ENCODE measurements at regions not wholly inside any gene's neighbourhood (a gene's known extent, or its start where the extent isn't known, plus 50 kb on each side); places are given as distances from the start of the nearest gene placed in this dataset.

DNA sequence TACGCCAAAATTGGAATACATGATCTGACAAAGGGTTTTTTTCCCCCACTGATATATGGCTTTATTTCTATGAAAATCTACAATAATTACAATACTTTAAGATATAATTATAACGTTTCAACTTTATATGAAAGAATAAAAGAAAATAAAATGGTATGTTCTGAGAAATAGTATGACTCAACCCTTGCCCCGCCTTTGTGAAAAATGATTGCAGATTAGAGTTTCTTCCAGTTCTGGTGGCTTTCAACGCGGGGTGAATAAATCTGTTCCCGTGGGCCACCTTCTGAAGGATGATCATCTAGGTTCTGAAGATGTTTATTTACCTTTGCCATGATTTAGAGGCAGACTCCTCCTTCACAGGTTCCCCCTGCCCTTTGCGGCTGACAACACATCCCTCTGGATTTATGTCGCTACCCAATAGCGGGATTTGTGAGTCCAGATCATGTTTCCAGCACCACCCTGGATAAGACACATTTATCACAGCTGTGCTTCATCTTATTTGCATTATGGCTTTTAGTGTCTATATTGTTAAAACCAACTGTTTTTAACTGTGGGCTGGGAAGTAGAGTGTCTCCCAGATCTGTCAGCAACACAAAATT is 607.0 kb upstream of the KIRREL3 start:
- DNase-seq (ENCODE audit: low spot score) = no peak

DNA sequence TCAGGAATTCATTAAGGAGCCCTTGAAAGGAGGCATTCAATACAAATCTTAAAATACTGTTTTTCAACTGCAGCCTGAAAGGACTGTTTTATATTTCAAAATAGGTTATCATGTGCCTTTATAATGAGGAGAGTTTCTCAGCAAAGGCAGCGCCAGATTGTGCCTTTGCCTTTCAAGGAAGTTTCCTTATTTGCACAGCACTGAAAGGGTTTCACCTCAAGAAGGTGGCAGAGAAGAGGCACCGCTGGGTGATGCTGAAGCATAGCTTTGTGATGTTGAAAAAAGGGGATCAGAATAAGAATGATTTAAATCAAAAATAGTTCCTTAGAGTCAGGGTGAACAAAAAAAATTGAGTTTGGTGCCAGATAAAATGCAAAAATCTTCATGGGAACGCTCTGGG is 601.0 kb upstream of the KIRREL3 start:
- DNase-seq (ENCODE audit: low spot score) = no peak

DNA sequence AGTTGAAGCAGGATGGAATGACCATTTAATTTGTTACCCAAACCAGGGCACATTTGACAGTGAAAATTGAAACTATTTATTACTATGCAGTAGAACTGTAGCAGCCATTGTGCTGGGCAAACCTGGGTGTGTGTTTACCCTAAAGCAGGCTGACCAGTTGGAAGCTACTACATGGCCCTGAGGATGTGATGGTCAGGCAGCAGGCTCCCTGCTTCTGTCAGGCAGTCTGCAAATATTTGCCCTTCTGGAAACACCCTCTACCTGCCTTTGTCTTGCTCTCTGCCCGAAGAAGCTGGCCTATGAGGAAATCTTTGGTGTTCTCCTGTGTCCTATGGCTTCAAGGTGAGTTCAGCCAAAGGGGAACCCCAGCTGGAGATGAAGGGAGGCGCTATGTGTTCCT is 600.1 kb upstream of the KIRREL3 start:
- no peak for DNase-seq (ENCODE audit: low spot score)

DNA sequence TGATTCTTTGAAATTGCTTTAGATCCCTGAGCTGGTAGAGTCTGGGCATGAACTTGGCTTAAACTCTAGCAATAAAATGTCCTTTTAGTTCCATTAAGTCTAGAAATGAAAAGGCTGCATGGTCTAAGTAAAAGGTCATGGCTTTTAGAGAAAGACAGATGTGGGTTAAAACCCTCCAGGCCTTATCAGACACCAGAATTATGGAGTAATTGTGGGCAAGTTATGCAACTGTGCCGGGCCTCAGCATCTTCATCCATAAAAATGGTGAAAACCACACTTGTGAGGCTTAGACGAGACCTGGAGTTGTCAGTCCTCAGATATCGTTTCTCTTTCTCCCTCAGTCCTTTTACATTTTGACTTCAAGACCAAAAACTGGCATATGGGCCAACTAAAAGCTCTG is 597.9 kb upstream of the KIRREL3 start:
- DNase-seq (ENCODE audit: low spot score) = no peak

DNA sequence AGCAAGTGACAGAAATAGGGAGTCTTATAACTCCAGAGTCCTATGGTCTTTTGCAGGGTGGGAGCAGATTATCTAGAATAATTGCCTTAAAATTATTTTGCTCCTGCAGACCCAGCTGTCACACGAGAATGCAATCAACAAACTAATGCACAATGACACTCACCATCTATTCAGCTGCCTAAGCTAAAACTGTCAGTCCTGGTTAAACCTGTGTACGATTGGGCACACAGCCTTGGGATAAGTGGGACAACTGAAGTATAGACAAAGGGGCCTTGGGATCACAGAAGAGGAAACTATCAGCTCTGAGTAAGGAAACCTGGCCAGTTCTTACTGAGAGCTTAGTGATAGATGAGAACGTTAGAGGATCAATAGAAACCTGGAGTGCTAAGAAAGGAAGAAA is 595.9 kb upstream of the KIRREL3 start:
- DNase-seq (ENCODE audit: low spot score) = no peak

DNA sequence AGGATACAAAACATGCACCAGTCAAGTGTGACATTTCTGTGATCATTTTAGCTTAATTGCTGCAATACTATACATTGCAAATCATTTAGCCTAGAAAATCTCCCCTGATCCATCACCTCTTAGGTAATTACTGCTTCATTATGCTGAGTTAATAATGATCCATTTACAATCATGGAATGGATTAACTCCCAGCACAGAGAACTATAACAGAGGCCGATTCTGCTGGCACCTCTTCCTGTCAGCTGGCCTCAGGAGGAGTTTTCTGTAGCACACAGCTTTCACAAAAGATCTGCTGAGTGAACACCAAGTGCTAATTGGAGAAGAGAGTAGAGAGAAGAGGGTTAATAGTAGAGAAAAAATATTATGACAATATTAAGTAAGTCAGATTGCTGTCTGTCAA is 591.8 kb upstream of the KIRREL3 start:
- no peak for DNase-seq (ENCODE audit: low spot score)

DNA sequence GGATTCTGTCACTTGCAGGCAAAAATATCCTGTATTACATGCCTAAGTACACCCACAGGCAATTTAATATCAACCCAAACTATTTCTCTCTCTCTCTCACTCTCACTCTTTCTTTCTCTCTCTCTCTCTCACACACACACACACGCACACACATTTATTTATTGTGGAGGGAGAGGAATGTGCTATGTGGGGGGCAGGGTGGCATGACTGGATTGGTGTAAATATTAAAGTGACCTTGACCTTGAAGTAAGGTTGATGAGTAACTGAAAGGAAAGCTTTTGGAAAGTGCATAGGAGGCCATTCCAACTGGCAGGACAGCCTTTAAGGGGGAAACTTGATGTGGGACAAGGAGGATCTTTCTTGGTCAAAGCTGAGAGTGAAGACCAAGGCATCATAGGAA is 589.7 kb upstream of the KIRREL3 start:
- no peak for DNase-seq (ENCODE audit: low spot score)

DNA sequence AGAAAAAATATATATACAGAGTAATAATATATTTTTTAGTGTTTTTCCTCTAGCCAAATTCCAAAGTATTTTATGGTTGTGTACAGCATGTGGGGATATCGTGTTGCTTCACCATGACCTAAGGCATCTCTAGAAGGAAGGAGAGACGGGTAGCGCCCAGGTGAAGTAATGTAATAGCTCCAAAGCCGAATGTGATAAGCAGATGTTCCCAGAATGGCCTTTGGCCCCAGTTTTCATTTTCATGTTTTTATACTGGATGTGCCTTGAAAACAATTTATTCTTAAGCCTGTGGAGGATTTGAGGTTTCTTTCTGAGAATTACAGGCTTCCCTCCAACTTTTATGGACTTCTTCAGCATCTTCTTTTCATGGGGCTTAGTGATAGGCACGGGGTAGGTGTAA is 587.9 kb upstream of the KIRREL3 start:
- no peak for DNase-seq (ENCODE audit: low spot score)

DNA sequence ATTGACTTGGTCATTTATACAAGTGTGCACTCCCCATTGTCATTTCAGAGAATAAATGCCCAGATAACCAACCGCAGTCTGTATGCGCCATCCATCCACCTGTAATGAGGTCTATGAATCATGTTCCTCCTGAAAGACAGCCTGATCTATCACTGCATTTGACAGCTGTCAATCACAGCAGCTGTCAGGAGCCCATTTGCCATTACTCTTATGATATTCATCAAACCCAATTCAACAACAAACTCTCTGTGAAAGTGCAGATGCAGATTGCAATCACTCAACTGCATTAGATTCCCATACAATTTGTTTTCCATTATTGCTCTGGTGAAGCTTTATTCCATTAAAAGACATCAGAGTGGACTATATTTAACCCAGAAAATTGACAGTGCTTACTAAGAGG is 586.9 kb upstream of the KIRREL3 start:
- no peak for DNase-seq (ENCODE audit: low spot score)

DNA sequence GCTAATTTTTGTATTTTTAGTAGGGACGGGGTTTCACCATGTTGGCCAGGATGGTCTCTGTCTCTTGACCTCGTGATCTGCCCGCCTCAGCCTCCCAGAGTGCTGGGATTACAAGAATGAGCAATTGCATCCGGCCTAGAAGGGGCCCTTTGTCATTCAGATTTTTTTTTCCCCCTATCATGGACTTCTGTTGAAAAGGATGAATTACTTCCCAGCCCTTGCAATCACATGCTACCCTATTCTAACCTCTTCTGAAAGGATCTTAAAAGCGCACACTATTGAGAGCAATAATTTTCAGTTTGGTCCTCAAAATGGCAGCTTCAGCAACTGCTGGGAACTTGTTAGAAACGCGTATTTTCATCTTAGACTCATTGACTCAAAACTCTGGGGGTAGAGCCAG is 575.6 kb upstream of the KIRREL3 start:
- no peak for DNase-seq (ENCODE audit: low spot score)

DNA sequence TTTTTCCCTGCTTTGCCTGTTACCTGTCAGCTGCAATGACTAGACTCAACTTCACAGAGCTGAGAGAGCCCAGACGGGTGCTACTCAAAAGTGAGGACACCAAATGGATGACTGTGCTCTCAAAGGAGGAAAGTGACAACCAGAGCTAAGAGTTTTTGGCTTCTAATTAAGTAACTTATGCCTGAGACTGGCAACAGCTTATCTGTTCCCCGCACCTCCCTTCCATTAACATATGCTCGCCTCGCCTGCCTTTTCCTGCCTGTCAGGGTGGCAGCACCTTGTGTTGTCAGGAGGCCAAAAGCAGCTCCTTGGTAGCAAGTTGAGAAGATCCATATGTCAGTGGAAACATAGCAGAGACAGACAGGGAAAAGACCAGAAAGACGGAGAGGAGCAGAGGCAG is 573.9 kb upstream of the KIRREL3 start:
- no peak for DNase-seq (ENCODE audit: low spot score)

DNA sequence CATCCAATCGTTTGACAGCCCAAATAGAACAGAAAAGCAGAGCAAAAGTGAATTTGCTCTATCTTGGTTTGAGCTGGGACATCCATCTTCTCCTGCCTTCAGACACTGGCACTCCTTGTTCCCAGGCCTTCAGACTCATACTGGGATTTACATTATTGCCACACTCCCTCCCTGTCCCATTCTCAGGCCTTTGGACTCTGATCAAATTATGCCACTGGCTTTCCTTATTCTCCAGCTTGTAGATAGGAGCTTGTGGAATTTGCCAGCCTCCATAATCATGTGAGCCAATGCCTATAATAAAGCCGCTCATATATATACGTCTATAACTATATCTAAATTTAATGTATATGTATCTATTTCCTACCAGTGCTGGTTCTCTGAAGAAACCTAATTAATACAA is 568.3 kb upstream of the KIRREL3 start:
- no peak for DNase-seq (ENCODE audit: low spot score)

DNA sequence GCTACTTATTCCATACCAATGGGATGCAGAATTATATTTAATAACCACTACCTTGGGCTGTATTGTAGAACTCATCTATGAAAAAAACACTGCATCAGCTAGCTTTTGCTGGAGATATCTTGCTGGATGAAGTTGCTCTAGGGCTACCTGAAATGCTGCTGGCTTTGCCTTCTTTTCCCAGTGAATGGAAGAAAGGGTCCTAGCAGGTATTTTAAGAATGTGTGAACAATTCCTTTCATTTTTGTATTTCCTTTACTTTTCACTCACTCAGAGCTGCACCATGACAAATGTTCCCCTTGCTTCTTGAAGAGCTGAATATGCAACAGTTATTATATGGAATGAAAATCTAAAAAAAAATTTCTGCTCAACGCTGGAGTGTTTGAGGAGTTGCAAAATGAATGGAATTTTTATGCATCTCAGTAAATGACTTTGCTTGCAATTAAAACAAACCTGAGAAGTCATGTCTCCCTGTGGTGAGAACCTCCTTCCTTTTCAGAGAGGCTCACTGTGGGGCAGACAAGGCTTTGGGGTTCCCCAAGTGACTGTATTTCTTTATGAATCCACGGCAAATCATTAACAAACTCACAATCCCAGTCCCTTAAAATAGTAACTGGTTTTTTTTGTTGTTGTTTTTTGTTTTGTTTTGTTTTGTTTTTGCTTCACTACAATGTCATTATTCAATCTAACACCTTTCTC is 566.8 kb upstream of the KIRREL3 start:
- no peak for DNase-seq (ENCODE audit: low spot score)

DNA sequence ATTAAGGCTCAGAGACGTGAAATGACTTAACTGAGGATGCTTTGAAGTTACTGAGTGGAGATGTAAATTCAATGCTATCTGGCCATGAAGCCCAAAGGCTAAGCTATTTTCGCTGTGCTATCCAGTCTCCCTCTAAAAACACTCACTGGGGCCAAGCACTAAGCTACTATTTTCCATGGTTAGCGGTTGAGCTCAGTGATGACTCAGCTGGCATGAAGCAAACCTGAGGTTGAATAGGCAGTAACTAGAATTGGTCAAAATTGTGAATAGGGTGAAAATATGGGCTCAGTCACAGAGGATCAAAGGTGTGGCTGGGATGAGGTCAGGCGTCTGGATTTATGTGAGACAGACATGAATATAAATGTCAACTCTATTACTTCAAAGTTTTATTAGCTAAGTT is 564.2 kb upstream of the KIRREL3 start:
- no peak for DNase-seq (ENCODE audit: low spot score)

DNA sequence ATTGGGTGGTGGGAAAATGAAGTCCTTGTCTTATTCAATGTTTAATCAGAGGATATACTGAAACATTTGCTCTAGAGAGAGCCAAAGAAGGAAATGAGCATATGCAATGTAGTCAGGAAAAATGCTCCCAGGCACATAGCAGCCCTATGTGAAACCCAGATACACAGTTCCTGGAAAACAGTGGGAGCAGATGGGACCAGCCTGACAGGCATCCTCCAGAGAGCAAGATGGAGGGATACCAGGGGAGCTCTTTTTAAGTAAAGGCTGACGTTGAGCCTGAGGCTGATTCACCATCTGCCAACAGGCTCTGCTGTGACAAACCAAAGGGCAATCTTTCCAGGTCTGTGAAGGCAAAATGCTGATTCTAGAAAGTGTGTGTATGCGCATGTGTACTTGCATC is 559.4 kb upstream of the KIRREL3 start:
- no peak for DNase-seq (ENCODE audit: low spot score)

DNA sequence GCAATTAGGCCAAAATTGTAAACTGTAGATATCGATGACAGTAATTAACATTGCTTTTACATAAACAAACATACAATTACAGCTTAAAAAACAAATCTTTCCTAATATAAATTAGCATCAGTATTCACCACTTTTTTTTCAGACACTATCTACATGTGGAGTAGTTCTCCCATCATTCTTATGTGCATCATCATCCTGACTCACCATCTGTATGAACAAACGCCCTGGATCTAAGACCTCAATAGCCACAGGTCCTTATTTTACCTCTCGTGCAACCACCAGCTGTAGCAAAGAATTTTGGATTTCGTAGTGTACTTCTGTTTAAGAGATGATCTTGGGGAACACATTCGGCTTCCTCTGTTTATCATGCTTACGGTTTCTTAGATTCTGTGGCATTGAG is 551.9 kb upstream of the KIRREL3 start:
- no peak for DNase-seq (ENCODE audit: low spot score)

DNA sequence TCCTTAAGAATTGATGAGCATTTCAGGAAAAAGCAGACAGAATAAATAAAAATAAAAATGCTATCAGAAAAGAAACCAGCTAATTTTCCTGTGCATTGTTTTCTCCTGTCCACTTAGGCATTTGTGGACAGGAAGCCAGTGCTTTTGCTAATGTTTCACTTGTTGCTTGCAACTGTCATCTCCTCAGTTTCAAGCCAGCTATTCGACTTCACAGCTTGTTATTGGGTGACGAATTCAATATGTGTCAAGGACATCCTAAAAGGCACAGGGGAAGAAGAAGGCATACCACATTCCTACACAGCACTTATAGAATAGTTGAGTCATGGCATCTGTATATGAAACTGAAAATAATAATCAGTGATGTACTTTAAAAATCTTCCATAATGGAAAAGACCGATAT is 530.6 kb upstream of the KIRREL3 start:
- DNase-seq (ENCODE audit: low spot score) = no peak

DNA sequence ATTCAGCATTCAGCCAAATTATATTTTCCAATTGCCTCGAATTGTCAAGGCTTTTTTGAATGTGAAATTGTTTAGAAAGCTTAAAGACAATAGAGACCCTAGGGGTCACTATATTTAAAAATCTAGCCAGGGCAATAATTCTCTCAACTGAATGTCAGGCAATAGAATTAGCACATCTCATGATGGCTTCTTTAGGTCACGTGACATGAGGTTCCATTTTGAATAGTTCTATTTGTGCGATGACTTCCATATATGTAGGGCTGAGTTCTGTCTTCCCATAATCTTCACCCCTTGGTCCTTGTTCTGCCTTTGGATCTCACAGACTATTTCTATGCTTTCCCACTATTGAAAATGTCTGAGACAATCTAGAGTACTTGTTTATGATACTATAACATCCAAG is 527.7 kb upstream of the KIRREL3 start:
- no peak for DNase-seq (ENCODE audit: low spot score)

DNA sequence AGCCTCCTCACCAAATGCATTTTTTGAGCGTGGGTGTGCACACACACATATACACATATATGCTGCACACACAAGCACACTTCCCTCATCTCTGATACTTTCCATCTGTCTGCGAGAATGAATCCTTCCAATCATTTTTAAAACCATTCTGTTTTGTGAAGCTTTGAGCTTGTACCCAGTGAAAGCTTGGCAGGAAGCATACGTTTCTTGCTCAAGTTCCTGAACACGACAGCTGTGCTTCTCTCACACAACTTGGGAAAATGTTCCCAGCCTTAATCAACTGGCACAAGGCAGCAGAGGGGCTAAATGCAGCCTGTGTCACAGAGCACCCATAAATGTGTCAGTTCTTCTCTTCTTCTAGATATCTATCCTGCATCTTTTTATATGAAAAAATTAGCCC is 524.0 kb upstream of the KIRREL3 start:
- DNase-seq (ENCODE audit: low spot score) = no peak

DNA sequence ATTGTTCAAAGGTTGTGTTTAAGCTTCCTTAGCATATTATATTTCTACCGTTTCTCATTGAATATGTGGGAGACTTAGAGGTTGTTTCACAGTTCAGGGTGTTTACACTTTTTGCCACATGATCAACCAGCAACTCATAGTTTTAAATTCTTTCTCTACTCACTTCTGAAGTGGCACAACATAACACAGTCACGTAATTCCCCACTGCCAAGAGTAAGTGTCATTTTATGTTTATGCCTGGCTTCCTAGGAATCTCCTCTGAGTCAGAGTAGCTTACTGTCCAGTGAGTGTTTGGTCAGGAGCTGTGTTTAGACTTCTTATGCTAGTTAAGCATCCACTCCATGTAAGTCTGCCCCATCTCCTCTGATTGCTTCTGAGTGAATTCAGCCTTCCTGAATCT is 520.8 kb upstream of the KIRREL3 start:
- DNase-seq (ENCODE audit: low spot score) = no peak

DNA sequence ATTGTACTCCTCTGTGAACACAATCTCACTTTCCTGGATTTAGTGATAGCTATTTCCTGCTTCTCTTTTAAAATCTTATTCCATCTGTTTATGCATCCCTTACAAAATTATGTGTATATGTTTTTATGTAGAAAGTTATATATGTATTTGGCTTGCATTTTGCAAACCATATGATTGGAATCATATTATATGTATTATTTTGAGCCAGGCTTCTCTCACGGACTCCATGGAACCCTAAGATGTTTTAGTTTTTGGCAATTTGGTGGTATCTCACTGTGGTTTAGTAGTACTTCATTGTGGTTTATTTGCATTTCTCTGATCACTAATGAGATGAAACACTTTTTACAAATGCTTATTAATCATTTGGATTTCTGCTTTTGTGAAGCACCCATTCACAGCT is 507.3 kb upstream of the KIRREL3 start:
- no peak for DNase-seq (ENCODE audit: low spot score)

DNA sequence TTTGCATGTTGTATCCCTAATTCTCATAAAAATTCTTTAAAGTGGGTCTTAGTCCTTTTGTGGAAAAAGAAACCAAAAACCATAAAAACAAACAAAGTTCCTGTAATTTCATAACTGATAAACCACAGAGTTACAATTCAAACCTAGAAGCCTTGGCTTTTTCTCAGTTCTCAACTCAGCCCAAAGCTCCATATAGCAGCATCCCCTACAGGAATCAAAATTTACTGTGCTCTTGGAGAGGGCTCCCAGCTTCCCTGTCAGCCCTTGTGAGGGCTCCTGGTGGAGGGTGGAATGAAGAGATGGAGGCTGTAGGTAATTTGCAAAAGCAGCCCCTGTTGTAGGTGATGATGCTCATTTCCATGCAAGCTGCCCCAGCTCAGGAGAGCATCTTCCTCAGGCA is 506.1 kb upstream of the KIRREL3 start:
- DNase-seq (ENCODE audit: low spot score) = no peak

DNA sequence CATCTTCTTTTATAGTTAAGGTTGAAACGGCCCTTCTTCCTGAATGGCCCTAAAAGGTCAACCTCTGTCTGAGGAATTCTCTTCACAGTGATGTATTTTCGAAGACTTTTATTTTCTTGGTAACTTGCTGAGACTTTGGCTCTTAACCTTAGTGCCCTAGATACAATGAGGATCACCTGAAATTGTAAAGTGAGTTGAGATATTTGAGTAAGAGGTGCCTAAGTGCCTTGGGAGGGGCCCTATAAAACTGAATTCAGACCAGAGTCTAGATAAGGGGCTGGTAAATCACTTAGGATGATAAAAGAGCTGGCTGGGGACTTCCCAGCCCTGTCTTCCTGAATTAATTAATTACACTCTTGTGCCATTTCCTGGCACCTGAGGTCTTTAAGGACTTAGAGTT is 505.6 kb upstream of the KIRREL3 start:
- no peak for DNase-seq (ENCODE audit: low spot score)

DNA sequence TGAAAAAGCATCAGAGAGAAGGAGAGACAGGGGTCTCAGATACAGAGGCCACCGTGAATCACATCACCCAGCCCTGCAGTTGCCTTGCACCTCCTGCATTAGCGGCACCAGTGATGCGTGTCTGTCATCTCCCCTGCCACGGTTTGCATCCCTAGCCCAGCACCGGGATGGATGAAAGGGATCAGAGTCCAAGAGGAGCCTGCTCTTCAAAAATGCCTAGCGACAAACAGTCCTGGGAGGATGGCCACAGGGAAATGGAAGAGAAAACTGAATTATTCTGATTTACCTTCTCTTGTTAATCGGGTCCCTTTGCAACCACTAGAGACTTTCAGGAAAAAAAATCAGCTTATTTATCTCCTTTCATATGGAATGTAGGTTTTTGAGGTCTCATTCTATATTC is 495.6 kb upstream of the KIRREL3 start:
- DNase-seq (ENCODE audit: low spot score) = no peak
